ENCODE measurements at regions not wholly inside any gene's neighbourhood (a gene's known extent, or its start where the extent isn't known, plus 50 kb on each side); places are given as distances from the start of the nearest gene placed in this dataset.

- no peak for DNase-seq (ENCODE audit: low spot score)
- ChIA-PET CTCF (ENCODE audit: low intra/inter-chr PET ratio, low total read pairs) (no interaction called here), POLR2A (no interaction called here)
- no peak for ATAC-seq
- in situ Hi-C loops (cut with HindIII; ENCODE audit: extremely low pct_ligation_motif_present, low pct_unique_long_range_greater_than_20kb): no loop called here
- WGBS (ENCODE audit: low lambda C conversion rate): 37% methylated on average over 8 of the region's 8 CpGs
- BruUV-seq (replicated peaks): no TSS peak
- intact Hi-C loops (cut with micrococcal nuclease; ENCODE audit: unreplicated experiment): no loop called here
- TF ChIP-seq NFYB (CRISPR knock-in tag; IDR thresholded peaks at IDR 0.05) (no peak), ZNF337 (CRISPR knock-in tag; IDR thresholded peaks at IDR 0.05; ENCODE audit: borderline replicate concordance, low read depth) (no peak), FOXP1 (IDR thresholded peaks at IDR 0.05) (no peak), FOXP1 (CRISPR knock-in tag; IDR thresholded peaks at IDR 0.05) (no peak), ZNF225 (CRISPR knock-in tag; IDR thresholded peaks at IDR 0.05) (no peak), MEIS2 (CRISPR knock-in tag; IDR thresholded peaks at IDR 0.05) (no peak), ZBTB37 (CRISPR knock-in tag; IDR thresholded peaks at IDR 0.05) (no peak), BORCS8-MEF2B (CRISPR knock-in tag; IDR thresholded peaks at IDR 0.05) (no peak), ARID5B (CRISPR knock-in tag; IDR thresholded peaks at IDR 0.05) (no peak)
- H3K4me2 ChIP-seq (ENCODE audit: low read depth, low read length): no peak overlapping the region
- no peak overlapping the region for H2AFZ ChIP-seq (ENCODE audit: low read length)
- no peak overlapping the region for H3K4me3 ChIP-seq (replicated peaks in 1 of 3; ENCODE audit: insufficient read depth in 1 of 3, low read depth in 2 of 3, low read length in 3 of 3)
- no peak overlapping the region for H3K9ac ChIP-seq (ENCODE audit: insufficient read depth, low read depth, low read length)
- no peaks in the 10 kb centered on the region for H4K20me1 ChIP-seq (ENCODE audit: insufficient read depth, low read length)
- no peak for FAIRE-seq
- no peaks in the 10 kb centered on the region for H3K27me3 ChIP-seq (ENCODE audit: control insufficient read depth in 1 of 2, insufficient read depth in 2 of 2, low read length in 2 of 2)
- H3K27ac ChIP-seq (ENCODE audit: extremely low read length, insufficient read depth, low read length): no peak overlapping the region
- no peaks in the 10 kb centered on the region for H3K4me1 ChIP-seq (ENCODE audit: insufficient read depth, low read length)
- no peaks in the 10 kb centered on the region for H3K9me3 ChIP-seq (ENCODE audit: low read length)
- H3K79me2 ChIP-seq (ENCODE audit: insufficient read depth, low read length): no peaks in the 10 kb centered on the region
- no peaks in the 10 kb centered on the region for H3K36me3 ChIP-seq (replicated peaks in 1 of 2; ENCODE audit: control insufficient read depth in 1 of 2, insufficient read depth in 2 of 2, low read length in 2 of 2)
These were observed 173.2 kb downstream of the SUDS3 start for GRCh38 chr12:118549510-118549980.
